ENCODE measurements at regions not wholly inside any gene's neighbourhood (a gene's known extent, or its start where the extent isn't known, plus 50 kb on each side); places are given as distances from the start of the nearest gene placed in this dataset.
A peak's percentile ranks its signal among the peaks of the same experiment; 100 is the strongest.

- no peaks in the 10 kb centered on the region for H3K4me1 ChIP-seq
- H3K4me3 ChIP-seq: no peak overlapping the region
- no peaks in the 10 kb centered on the region for H3K9me3 ChIP-seq
- WGBS, 2 donors: 87% methylated on average over 7 of the region's 7 CpGs
- no peak overlapping the region for H3K27ac ChIP-seq
- DNase-seq (no peak), ATAC-seq (ENCODE audit: low FRiP score in 2 of 2) (no peak)
- no peaks in the 10 kb centered on the region for H3K27me3 ChIP-seq
- TF ChIP-seq CTCF (IDR thresholded peaks at IDR 0.05): no peak
- TF ChIP-seq POLR2AphosphoS5 (IDR thresholded peaks at IDR 0.05): no peak
- TF ChIP-seq POLR2A (IDR thresholded peaks at IDR 0.05): no peak
- no peak for TF ChIP-seq EP300 (IDR thresholded peaks at IDR 0.05)
- no peaks in the 10 kb centered on the region for H3K36me3 ChIP-seq
These were observed 266.5 kb downstream of the EIPR1 start for GRCh38 chr2:3110994-3111666.

- H3K27ac ChIP-seq: no peak overlapping the region
- no peaks in the 10 kb centered on the region for H3K27me3 ChIP-seq
- 87 to 88% methylated on average over 3 of the region's 3 CpGs for WGBS, 2 donors
- H3K4me3 ChIP-seq: no peak overlapping the region
- H3K9me3 ChIP-seq: no peaks in the 10 kb centered on the region
- DNase-seq (no peak), ATAC-seq (ENCODE audit: low FRiP score in 2 of 2) (no peak)
- H3K36me3 ChIP-seq: no peaks in the 10 kb centered on the region
- H3K4me1 ChIP-seq: no peaks in the 10 kb centered on the region
- TF ChIP-seq EP300 (IDR thresholded peaks at IDR 0.05) (no peak), POLR2A (IDR thresholded peaks at IDR 0.05) (no peak), CTCF (IDR thresholded peaks at IDR 0.05) (no peak), POLR2AphosphoS5 (IDR thresholded peaks at IDR 0.05) (no peak)
These were observed 267.1 kb downstream of the EIPR1 start for GRCh38 chr2:3110555-3110954.

GRCh38 chr2:3108710-3109702, 268.6 kb downstream of the EIPR1 start:
- Histone ChIP-seq H3K4me3 (no peak overlapping the region), H3K4me1 (no peaks in the 10 kb centered on the region), H3K27ac (no peak overlapping the region), H3K36me3 (no peaks in the 10 kb centered on the region), H3K27me3 (no peaks in the 10 kb centered on the region), H3K9me3 (no peaks in the 10 kb centered on the region)
- TF ChIP-seq EP300 (IDR thresholded peaks at IDR 0.05) (no peak), POLR2AphosphoS5 (IDR thresholded peaks at IDR 0.05) (no peak), CTCF (IDR thresholded peaks at IDR 0.05) (no peak), POLR2A (IDR thresholded peaks at IDR 0.05) (no peak)
- WGBS, 2 donors: 91 to 93% methylated on average over 28 to 29 of the region's 29 CpGs
- peak in 1 of 2 donors; percentile 4 for ATAC-seq (ENCODE audit: low FRiP score in 2 of 2)
- no peak for DNase-seq

- 85 to 88% methylated on average over 8 to 14 of the region's 14 CpGs for WGBS, 2 donors
- Histone ChIP-seq H3K4me3 (no peak overlapping the region), H3K27ac (no peak overlapping the region), H3K4me1 (no peaks in the 10 kb centered on the region), H3K27me3 (no peaks in the 10 kb centered on the region), H3K36me3 (no peaks in the 10 kb centered on the region), H3K9me3 (no peaks in the 10 kb centered on the region)
- TF ChIP-seq EP300 (IDR thresholded peaks at IDR 0.05) (no peak), POLR2A (IDR thresholded peaks at IDR 0.05) (no peak), CTCF (IDR thresholded peaks at IDR 0.05) (no peak), POLR2AphosphoS5 (IDR thresholded peaks at IDR 0.05) (no peak)
- DNase-seq (peak in 1 of 2 donors; percentile 61), ATAC-seq (ENCODE audit: low FRiP score in 2 of 2) (peak in 1 of 2 donors; percentile 41)
These were observed 269.5 kb downstream of the EIPR1 start for GRCh38 chr2:3108105-3108504.
